HL-60 (cell line): ENCODE measurements at regions not wholly inside any gene's neighbourhood (a gene's known extent, or its start where the extent isn't known, plus 50 kb on each side); places are given as distances from the start of the nearest gene placed in this dataset.

Experiments
- DNase-seq, 2 experiments: peaks; one replicate each; pipeline ENCODE4 v3.0.0-alpha.2; 2010 to 2020; ENCODE audit warnings: low read depth in 1 of 2, low spot score in 1 of 2
- H3K27ac ChIP-seq: fragments of 250-450 bp; sonication (Bioruptor Pico); replicated peaks from 2 replicates; pipeline ENCODE4 v1.5.1; 2020; ENCODE audit warnings: mild to moderate bottlenecking, moderate library complexity
- H3K27me3 ChIP-seq: fragments of 250-450 bp; sonication (Bioruptor Pico); 2 replicates; pipeline ENCODE4 v1.5.1; 2021; ENCODE audit warnings: mild to moderate bottlenecking, moderate library complexity; ENCODE audit not compliant: insufficient read depth, poor library complexity, severe bottlenecking
- H3K4me3 ChIP-seq: replicated peaks from 2 replicates; pipeline ENCODE4 v1.5.1; 2011; ENCODE audit warnings: mild to moderate bottlenecking, control low read depth, low read length; ENCODE audit not compliant: insufficient read depth
- CTCF ChIP-seq: IDR thresholded peaks from one replicate; pipeline ENCODE4 v1.5.1; 2011; ENCODE audit warnings: low read length, control low read depth, inconsistent platforms; ENCODE audit not compliant: insufficient read depth
- GABPA ChIP-seq: IDR thresholded peaks from 2 replicates; pipeline ENCODE4 v1.6.1; 2012; ENCODE audit warnings: low read depth
- POLR2AphosphoS5 ChIP-seq: IDR thresholded peaks from 2 replicates; pipeline ENCODE4 v1.6.1; 2012; ENCODE audit warnings: low read depth
- SPI1 ChIP-seq: IDR thresholded peaks from 2 replicates; pipeline ENCODE4 v1.6.1; 2012; ENCODE audit warnings: low read depth, mild to moderate bottlenecking, borderline replicate concordance
- TF ChIP-seq, protein P1 (sequence below): IDR thresholded peaks from 2 replicates; pipeline ENCODE4 v1.6.1; 2012; ENCODE audit warnings: low read depth; ENCODE audit not compliant: insufficient replicate concordance

- TF ChIP-seq, protein P1, sequence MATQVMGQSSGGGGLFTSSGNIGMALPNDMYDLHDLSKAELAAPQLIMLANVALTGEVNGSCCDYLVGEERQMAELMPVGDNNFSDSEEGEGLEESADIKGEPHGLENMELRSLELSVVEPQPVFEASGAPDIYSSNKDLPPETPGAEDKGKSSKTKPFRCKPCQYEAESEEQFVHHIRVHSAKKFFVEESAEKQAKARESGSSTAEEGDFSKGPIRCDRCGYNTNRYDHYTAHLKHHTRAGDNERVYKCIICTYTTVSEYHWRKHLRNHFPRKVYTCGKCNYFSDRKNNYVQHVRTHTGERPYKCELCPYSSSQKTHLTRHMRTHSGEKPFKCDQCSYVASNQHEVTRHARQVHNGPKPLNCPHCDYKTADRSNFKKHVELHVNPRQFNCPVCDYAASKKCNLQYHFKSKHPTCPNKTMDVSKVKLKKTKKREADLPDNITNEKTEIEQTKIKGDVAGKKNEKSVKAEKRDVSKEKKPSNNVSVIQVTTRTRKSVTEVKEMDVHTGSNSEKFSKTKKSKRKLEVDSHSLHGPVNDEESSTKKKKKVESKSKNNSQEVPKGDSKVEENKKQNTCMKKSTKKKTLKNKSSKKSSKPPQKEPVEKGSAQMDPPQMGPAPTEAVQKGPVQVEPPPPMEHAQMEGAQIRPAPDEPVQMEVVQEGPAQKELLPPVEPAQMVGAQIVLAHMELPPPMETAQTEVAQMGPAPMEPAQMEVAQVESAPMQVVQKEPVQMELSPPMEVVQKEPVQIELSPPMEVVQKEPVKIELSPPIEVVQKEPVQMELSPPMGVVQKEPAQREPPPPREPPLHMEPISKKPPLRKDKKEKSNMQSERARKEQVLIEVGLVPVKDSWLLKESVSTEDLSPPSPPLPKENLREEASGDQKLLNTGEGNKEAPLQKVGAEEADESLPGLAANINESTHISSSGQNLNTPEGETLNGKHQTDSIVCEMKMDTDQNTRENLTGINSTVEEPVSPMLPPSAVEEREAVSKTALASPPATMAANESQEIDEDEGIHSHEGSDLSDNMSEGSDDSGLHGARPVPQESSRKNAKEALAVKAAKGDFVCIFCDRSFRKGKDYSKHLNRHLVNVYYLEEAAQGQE = no peak
- TF ChIP-seq GABPA (no peak), POLR2AphosphoS5 (no peak)
- H3K4me3 ChIP-seq = no peak overlapping the region
- peaks cover 2% of the 10 kb centered on the region for H3K27me3 ChIP-seq
- H3K27ac ChIP-seq = no peak overlapping the region
- DNase-seq = no peak
Measured at GRCh38 chr4:142976482-142976881, 130.4 kb upstream of the INPP4B start.

GRCh38 chr4:142977182-142977581 is 131.1 kb upstream of the INPP4B start:
- no peak for DNase-seq
- TF ChIP-seq CTCF = no peak
- no peak for TF ChIP-seq POLR2AphosphoS5
- no peak overlapping the region for H3K27ac ChIP-seq
- H3K4me3 ChIP-seq = no peak overlapping the region
- peaks cover 2% of the 10 kb centered on the region for H3K27me3 ChIP-seq

GRCh38 chr4:142983065-142983464 is 137.0 kb upstream of the INPP4B start:
- DNase-seq = no peak
- no peak overlapping the region for H3K27ac ChIP-seq
- no peaks in the 10 kb centered on the region for H3K27me3 ChIP-seq
- H3K4me3 ChIP-seq = no peak overlapping the region
- TF ChIP-seq GABPA = no peak
- no peak for TF ChIP-seq SPI1
- TF ChIP-seq POLR2AphosphoS5 = no peak
- TF ChIP-seq, protein P1 = no peak
- no peak for TF ChIP-seq CTCF

GRCh38 chr4:142983589-142983988 is 137.5 kb upstream of the INPP4B start:
- no peak for TF ChIP-seq SPI1
- TF ChIP-seq POLR2AphosphoS5 = no peak
- no peak for TF ChIP-seq CTCF
- Histone ChIP-seq H3K4me3 (no peak overlapping the region), H3K27me3 (no peaks in the 10 kb centered on the region), H3K27ac (no peak overlapping the region)
- DNase-seq = no peak
